ENCODE measurements at regions not wholly inside any gene's neighbourhood (a gene's known extent, or its start where the extent isn't known, plus 50 kb on each side); places are given as distances from the start of the nearest gene placed in this dataset.

DNA sequence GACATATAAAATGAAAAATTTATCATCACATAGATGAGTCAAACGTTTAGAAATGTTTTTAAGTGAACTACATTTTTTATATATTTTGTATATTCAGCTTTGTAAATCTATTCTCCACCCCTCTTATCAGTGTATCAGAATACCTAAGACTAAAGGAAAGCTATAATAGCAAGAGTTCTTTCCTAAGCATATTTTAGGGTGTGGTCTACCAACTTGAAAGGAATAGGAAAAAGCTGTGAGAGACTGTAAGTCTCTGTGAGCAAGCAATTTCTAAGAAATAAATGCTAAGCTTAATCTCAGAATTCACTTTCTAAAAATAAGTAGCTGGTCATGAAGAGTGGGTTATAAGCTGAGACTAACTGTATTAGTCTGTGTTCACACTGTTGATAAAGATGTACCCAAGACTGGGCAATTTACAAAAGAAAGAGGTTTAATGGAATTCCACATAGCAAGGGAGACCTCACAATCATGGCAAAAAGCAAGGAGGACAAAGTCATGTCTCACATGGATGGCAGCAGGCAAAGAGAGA is 175.4 kb upstream of the PREP start:
- Histone ChIP-seq H3K79me2 (ENCODE audit: insufficient read depth, low read length) (no peaks in the 10 kb centered on the region), H3K4me2 (ENCODE audit: low read depth, low read length, poor library complexity, severe bottlenecking) (no peak overlapping the region), H2AFZ (ENCODE audit: low read depth, low read length, severe bottlenecking) (no peak overlapping the region), H3K4me3 (ENCODE audit: insufficient read depth, low read length, poor library complexity, severe bottlenecking) (no peak overlapping the region), H3K36me3 (ENCODE audit: low read length) (no peaks in the 10 kb centered on the region), H3F3A (ENCODE audit: insufficient read depth) (no peaks in the 10 kb centered on the region), H3K27ac (ENCODE audit: low read depth, low read length) (no peak overlapping the region), H3K9me2 (replicated peaks; ENCODE audit: insufficient read depth, low read length) (no peaks in the 10 kb centered on the region), H3K9me3 (ENCODE audit: insufficient read depth, low read length) (no peaks in the 10 kb centered on the region), H4K20me1 (ENCODE audit: low read depth, low read length) (no peaks in the 10 kb centered on the region), H3K9ac (ENCODE audit: low read length) (no peak overlapping the region), H3K27me3 (ENCODE audit: low read length) (no peaks in the 10 kb centered on the region)
- TF ChIP-seq, protein P1, sequence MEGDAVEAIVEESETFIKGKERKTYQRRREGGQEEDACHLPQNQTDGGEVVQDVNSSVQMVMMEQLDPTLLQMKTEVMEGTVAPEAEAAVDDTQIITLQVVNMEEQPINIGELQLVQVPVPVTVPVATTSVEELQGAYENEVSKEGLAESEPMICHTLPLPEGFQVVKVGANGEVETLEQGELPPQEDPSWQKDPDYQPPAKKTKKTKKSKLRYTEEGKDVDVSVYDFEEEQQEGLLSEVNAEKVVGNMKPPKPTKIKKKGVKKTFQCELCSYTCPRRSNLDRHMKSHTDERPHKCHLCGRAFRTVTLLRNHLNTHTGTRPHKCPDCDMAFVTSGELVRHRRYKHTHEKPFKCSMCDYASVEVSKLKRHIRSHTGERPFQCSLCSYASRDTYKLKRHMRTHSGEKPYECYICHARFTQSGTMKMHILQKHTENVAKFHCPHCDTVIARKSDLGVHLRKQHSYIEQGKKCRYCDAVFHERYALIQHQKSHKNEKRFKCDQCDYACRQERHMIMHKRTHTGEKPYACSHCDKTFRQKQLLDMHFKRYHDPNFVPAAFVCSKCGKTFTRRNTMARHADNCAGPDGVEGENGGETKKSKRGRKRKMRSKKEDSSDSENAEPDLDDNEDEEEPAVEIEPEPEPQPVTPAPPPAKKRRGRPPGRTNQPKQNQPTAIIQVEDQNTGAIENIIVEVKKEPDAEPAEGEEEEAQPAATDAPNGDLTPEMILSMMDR (IDR thresholded peaks at IDR 0.05; ENCODE audit: insufficient read depth, low read length, poor library complexity, severe bottlenecking), result no peak
- TF ChIP-seq EZH2phosphoT487 (conservative IDR thresholded peaks at IDR 0.05; ENCODE audit: low read length), result no peak

DNA sequence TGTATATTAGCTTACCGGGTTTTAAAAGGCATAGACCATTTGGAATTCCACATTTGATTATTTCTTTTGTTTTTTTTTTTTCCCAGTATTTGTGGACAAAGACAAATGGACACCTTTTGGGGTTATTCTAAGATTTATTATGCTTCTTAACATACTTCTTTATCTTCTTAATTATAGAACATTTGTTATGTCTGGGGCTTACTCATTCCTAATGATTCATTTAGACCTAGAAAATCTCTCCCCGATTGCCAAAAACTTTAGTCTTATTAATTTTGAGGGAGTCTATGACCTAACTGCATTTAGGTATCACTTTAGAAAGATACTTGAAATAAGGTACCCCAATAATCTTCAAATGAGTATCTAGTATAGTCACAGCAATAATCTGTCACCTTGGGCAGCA is 170.7 kb upstream of the PREP start:
- H2AFZ ChIP-seq (ENCODE audit: low read depth, low read length, severe bottlenecking), result no peak overlapping the region
- H3K79me2 ChIP-seq (ENCODE audit: insufficient read depth, low read length), result no peaks in the 10 kb centered on the region
- no peak overlapping the region for H3K9ac ChIP-seq (ENCODE audit: low read length)
- no peaks in the 10 kb centered on the region for H3F3A ChIP-seq (ENCODE audit: insufficient read depth)
- no peaks in the 10 kb centered on the region for H3K36me3 ChIP-seq (ENCODE audit: low read length)
- no peaks in the 10 kb centered on the region for H3K9me3 ChIP-seq (ENCODE audit: insufficient read depth, low read length)
- H4K20me1 ChIP-seq (ENCODE audit: low read depth, low read length), result no peaks in the 10 kb centered on the region
- no peak overlapping the region for H3K4me2 ChIP-seq (ENCODE audit: low read depth, low read length, poor library complexity, severe bottlenecking)
- no peaks in the 10 kb centered on the region for H3K27me3 ChIP-seq (ENCODE audit: low read length)
- H3K27ac ChIP-seq (ENCODE audit: low read depth, low read length), result no peak overlapping the region
- H3K4me3 ChIP-seq (ENCODE audit: insufficient read depth, low read length, poor library complexity, severe bottlenecking), result no peak overlapping the region
- no peaks in the 10 kb centered on the region for H3K9me2 ChIP-seq (replicated peaks; ENCODE audit: insufficient read depth, low read length)
- no peak for TF ChIP-seq EZH2phosphoT487 (conservative IDR thresholded peaks at IDR 0.05; ENCODE audit: low read length)
- TF ChIP-seq, protein P1 (IDR thresholded peaks at IDR 0.05; ENCODE audit: insufficient read depth, low read length, poor library complexity, severe bottlenecking), result no peak

DNA sequence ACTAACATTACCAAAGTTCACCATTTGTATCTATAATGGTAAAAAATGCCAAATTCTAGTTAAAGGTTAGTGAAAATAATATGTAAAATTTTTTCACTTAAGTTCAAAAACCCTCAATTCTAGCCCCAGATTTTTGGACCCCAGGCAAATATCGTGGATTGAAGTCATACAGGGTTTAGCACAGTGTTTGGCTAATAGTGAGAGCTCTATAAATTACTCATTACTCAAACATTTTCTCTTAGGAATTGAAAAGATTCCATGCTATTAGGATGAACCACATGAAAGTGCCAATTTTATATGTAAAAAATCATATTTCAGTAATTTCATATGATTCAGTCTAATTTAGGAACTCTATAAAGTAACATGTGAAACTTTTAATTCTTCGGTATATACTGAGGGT is 170.3 kb upstream of the PREP start:
- no peaks in the 10 kb centered on the region for H3K36me3 ChIP-seq (ENCODE audit: low read length)
- no peaks in the 10 kb centered on the region for H4K20me1 ChIP-seq (ENCODE audit: low read depth, low read length)
- no peaks in the 10 kb centered on the region for H3K9me2 ChIP-seq (replicated peaks; ENCODE audit: insufficient read depth, low read length)
- H3K4me2 ChIP-seq (ENCODE audit: low read depth, low read length, poor library complexity, severe bottlenecking), result no peak overlapping the region
- no peak overlapping the region for H2AFZ ChIP-seq (ENCODE audit: low read depth, low read length, severe bottlenecking)
- H3K79me2 ChIP-seq (ENCODE audit: insufficient read depth, low read length), result no peaks in the 10 kb centered on the region
- no peaks in the 10 kb centered on the region for H3F3A ChIP-seq (ENCODE audit: insufficient read depth)
- H3K27ac ChIP-seq (ENCODE audit: low read depth, low read length), result no peak overlapping the region
- H3K27me3 ChIP-seq (ENCODE audit: low read length), result no peaks in the 10 kb centered on the region
- H3K9ac ChIP-seq (ENCODE audit: low read length), result no peak overlapping the region
- no peak overlapping the region for H3K4me3 ChIP-seq (ENCODE audit: insufficient read depth, low read length, poor library complexity, severe bottlenecking)
- H3K9me3 ChIP-seq (ENCODE audit: insufficient read depth, low read length), result no peaks in the 10 kb centered on the region
- no peak for TF ChIP-seq EZH2phosphoT487 (conservative IDR thresholded peaks at IDR 0.05; ENCODE audit: low read length)
- TF ChIP-seq, protein P1 (IDR thresholded peaks at IDR 0.05; ENCODE audit: insufficient read depth, low read length, poor library complexity, severe bottlenecking), result no peak
